Loucy (cell line): ENCODE measurements at regions not wholly inside any gene's neighbourhood (a gene's known extent, or its start where the extent isn't known, plus 50 kb on each side); places are given as distances from the start of the nearest gene placed in this dataset.

Experiments
- H2AFZ ChIP-seq: fragments of 200-600 bp; sonication (generic); 2 replicates; pipeline ENCODE4 v1.6.0; 2016; ENCODE audit warnings: antibody characterized with exemption, mild to moderate bottlenecking, low read length, moderate library complexity
- H3F3A ChIP-seq: fragments of 200-600 bp; 2 replicates; pipeline ENCODE4 v1.6.0; 2016; ENCODE audit warnings: antibody characterized with exemption, low read depth, mild to moderate bottlenecking
- H3K27me3 ChIP-seq: fragments of 200-600 bp; sonication (generic); 2 replicates; pipeline ENCODE4 v1.6.1; 2014; ENCODE audit warnings: low read length, mild to moderate bottlenecking; ENCODE audit not compliant: insufficient read depth, poor library complexity, severe bottlenecking
- H3K36me3 ChIP-seq: fragments of 200-600 bp; sonication (generic); 2 replicates; pipeline ENCODE4 v1.6.1; 2016; ENCODE audit warnings: low read length; ENCODE audit not compliant: insufficient read depth
- H3K4me1 ChIP-seq: fragments of 200-600 bp; sonication (generic); 2 replicates; pipeline ENCODE4 v1.5.1; 2014; ENCODE audit warnings: low read length, mild to moderate bottlenecking; ENCODE audit not compliant: insufficient read depth, poor library complexity, severe bottlenecking
- H3K4me2 ChIP-seq: fragments of 200-600 bp; sonication (generic); 2 replicates; pipeline ENCODE4 v1.6.0; 2014; ENCODE audit warnings: antibody characterized with exemption, low read length, low read depth, mild to moderate bottlenecking; ENCODE audit not compliant: poor library complexity, severe bottlenecking
- H3K4me3 ChIP-seq: fragments of 200-600 bp; sonication (generic); 2 replicates; pipeline ENCODE4 v1.5.1; 2014; ENCODE audit warnings: low read length, mild to moderate bottlenecking, mixed read lengths; ENCODE audit not compliant: poor library complexity, severe bottlenecking
- H3K79me2 ChIP-seq: fragments of 200-600 bp; sonication (generic); 2 replicates; pipeline ENCODE4 v1.6.1; 2014; ENCODE audit warnings: low read length; ENCODE audit not compliant: insufficient read depth
- H3K9ac ChIP-seq: fragments of 200-600 bp; sonication (generic); 2 replicates; pipeline ENCODE4 v1.6.0; 2014; ENCODE audit warnings: mild to moderate bottlenecking, low read depth, low read length, moderate library complexity; ENCODE audit not compliant: poor library complexity, severe bottlenecking
- H3K9me2 ChIP-seq: fragments of 200-600 bp; sonication (generic); replicated peaks from 2 replicates; pipeline ENCODE4 v1.6.1; 2016; ENCODE audit warnings: low read depth, low read length, mixed read lengths
- H3K9me3 ChIP-seq: fragments of 200-600 bp; sonication (generic); 2 replicates; pipeline ENCODE4 v1.6.1; 2014; ENCODE audit warnings: mild to moderate bottlenecking, antibody characterized with exemption, low read length, low read depth; ENCODE audit not compliant: insufficient read depth
- H4K20me1 ChIP-seq: fragments of 200-600 bp; sonication (generic); 2 replicates; pipeline ENCODE4 v1.6.0; 2014; ENCODE audit warnings: antibody characterized with exemption, low read length, mild to moderate bottlenecking; ENCODE audit not compliant: insufficient read depth, poor library complexity, severe bottlenecking
- CTCF ChIP-seq: fragments of 200-600 bp; sonication (generic); conservative IDR thresholded peaks from 2 replicates; pipeline ENCODE4 v1.5.1; 2014; ENCODE audit warnings: mild to moderate bottlenecking, antibody characterized with exemption, low read length
- EZH2phosphoT487 ChIP-seq: fragments of 200-600 bp; IDR thresholded peaks from 2 replicates; pipeline ENCODE4 v1.6.1; 2018; ENCODE audit warnings: antibody characterized with exemption, mild to moderate bottlenecking, moderate library complexity, borderline replicate concordance

- H3K9me3 ChIP-seq = no peaks in the 10 kb centered on the region
- no peak overlapping the region for H3K9ac ChIP-seq
- H3K9me2 ChIP-seq = no peaks in the 10 kb centered on the region
- H3K27me3 ChIP-seq = no peaks in the 10 kb centered on the region
- H3K4me1 ChIP-seq = no peaks in the 10 kb centered on the region
- TF ChIP-seq EZH2phosphoT487 (no peak), CTCF (no peak)
- no peak overlapping the region for H3K4me2 ChIP-seq
- H2AFZ ChIP-seq = no peak overlapping the region
- no peaks in the 10 kb centered on the region for H3K36me3 ChIP-seq
- no peaks in the 10 kb centered on the region for H3F3A ChIP-seq
- H4K20me1 ChIP-seq = no peaks in the 10 kb centered on the region
- no peaks in the 10 kb centered on the region for H3K79me2 ChIP-seq
- no peak overlapping the region for H3K4me3 ChIP-seq
Measured at GRCh38 chr5:171612749-171613148, 172.9 kb upstream of the SMIM23 start.

DNA sequence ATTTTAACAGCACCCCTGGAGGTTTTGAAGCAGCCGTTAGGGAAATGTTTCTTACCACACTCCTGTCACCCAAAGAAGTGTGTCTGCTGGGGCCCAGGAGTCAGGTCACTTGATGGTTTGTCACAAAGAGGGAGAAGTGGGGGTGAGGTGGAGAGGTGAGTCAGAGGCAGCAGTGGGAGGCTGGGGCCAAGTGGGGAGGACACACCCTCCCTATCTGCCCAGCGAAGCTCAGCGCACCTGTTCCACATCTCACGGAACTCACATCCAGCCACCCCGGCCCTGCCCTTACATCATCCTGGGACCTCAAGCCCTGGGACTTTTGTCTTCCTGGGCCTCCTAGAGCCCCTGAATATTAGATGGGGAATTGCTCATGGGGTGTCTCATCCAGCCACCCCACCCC, 171.1 kb upstream of the SMIM23 start:
- Histone ChIP-seq H3K4me1 (no peaks in the 10 kb centered on the region), H3K79me2 (no peaks in the 10 kb centered on the region), H3K4me2 (no peak overlapping the region), H3F3A (no peaks in the 10 kb centered on the region), H3K9me3 (no peaks in the 10 kb centered on the region), H4K20me1 (no peaks in the 10 kb centered on the region), H3K9ac (no peak overlapping the region), H3K27me3 (no peaks in the 10 kb centered on the region), H3K36me3 (no peaks in the 10 kb centered on the region), H2AFZ (no peak overlapping the region), H3K9me2 (no peaks in the 10 kb centered on the region), H3K4me3 (no peak overlapping the region)
- no peak for TF ChIP-seq EZH2phosphoT487
- no peak for TF ChIP-seq CTCF

- H3K36me3 ChIP-seq = no peaks in the 10 kb centered on the region
- no peaks in the 10 kb centered on the region for H3K4me1 ChIP-seq
- no peak overlapping the region for H3K9ac ChIP-seq
- TF ChIP-seq EZH2phosphoT487 (no peak), CTCF (no peak)
- no peak overlapping the region for H3K4me2 ChIP-seq
- H3K79me2 ChIP-seq = no peaks in the 10 kb centered on the region
- no peak overlapping the region for H2AFZ ChIP-seq
- no peaks in the 10 kb centered on the region for H3K27me3 ChIP-seq
- no peaks in the 10 kb centered on the region for H4K20me1 ChIP-seq
- H3F3A ChIP-seq = no peaks in the 10 kb centered on the region
- H3K9me3 ChIP-seq = no peaks in the 10 kb centered on the region
- H3K4me3 ChIP-seq = no peak overlapping the region
- H3K9me2 ChIP-seq = no peaks in the 10 kb centered on the region
Measured at GRCh38 chr5:171614971-171615653, 170.5 kb upstream of the SMIM23 start.
